Left colon (tissue), 2 donors: ENCODE measurements at regions not wholly inside any gene's neighbourhood (a gene's known extent, or its start where the extent isn't known, plus 50 kb on each side); places are given as distances from the start of the nearest gene placed in this dataset.
A peak's percentile ranks its signal among the peaks of the same experiment; 100 is the strongest.

Source experiments
- ATAC-seq: fragments of 200-7000 bp; cut with Tn5 transposase; one replicate; pipeline ENCODE4 v1.9.1; 2020; ENCODE audit warnings: mild to moderate bottlenecking, moderate library complexity
- DNase-seq, 2 donors: peaks; one replicate each; pipeline ENCODE4 v3.0.0-alpha.2; 2020
- intact Hi-C, 2 donors: fragments of 100-400 bp; cut with DNase I in 1 of 2; cut with micrococcal nuclease in 1 of 2; formaldehyde crosslinking; loops; one replicate each; pipeline versions ENCODE4 v1.11.2 to v1.14.0; 2022; cut with DNase I, micrococcal nuclease
- donor health status: DM: no; HTN: no; CAD: no.
- donor health status: DM: yes; HTN: yes; CAD: no.

- ATAC-seq (no peak), DNase-seq (no peak)
- intact Hi-C loops: no loop called here
These were observed 78.3 kb upstream of the RGMA start for GRCh38 chr15:93167291-93167690.

GRCh38 chr15:93166675-93167074, 77.7 kb upstream of the RGMA start:
- ATAC-seq (no peak), DNase-seq (no peak)
- intact Hi-C loops: no loop called here

- intact Hi-C loops: no loop called here
- no peak for ATAC-seq
- DNase-seq: no peak
These were observed 76.9 kb upstream of the RGMA start for GRCh38 chr15:93165734-93166470.

- intact Hi-C loops: no loop called here
- DNase-seq (no peak), ATAC-seq (no peak)
These were observed 75.4 kb upstream of the RGMA start for GRCh38 chr15:93164409-93164808.

GRCh38 chr15:93162560-93162959, 73.5 kb upstream of the RGMA start:
- intact Hi-C loops: no loop called here
- ATAC-seq: no peak
- no peak for DNase-seq

- intact Hi-C loops: no loop called here
- ATAC-seq (no peak), DNase-seq (no peak)
These were observed 70.9 kb upstream of the RGMA start for GRCh38 chr15:93159930-93160329.

GRCh38 chr15:93158097-93158900, 69.3 kb upstream of the RGMA start:
- DNase-seq (no peak), ATAC-seq (no peak)
- intact Hi-C loops: no loop called here

- ATAC-seq: no peak
- no peak for DNase-seq
- intact Hi-C loops: no loop called here
These were observed 65.7 kb upstream of the RGMA start for GRCh38 chr15:93154666-93155065.

GRCh38 chr15:93152951-93153350, 63.9 kb upstream of the RGMA start:
- DNase-seq (peak; percentile 11 to 70), ATAC-seq (no peak)
- intact Hi-C loops: no loop called here

- intact Hi-C loops: no loop called here
- DNase-seq (no peak), ATAC-seq (no peak)
These were observed 63.3 kb upstream of the RGMA start for GRCh38 chr15:93152360-93152759.

- no peak for DNase-seq
- ATAC-seq: no peak
These were observed 62.2 kb upstream of the RGMA start for GRCh38 chr15:93150910-93151881.

GRCh38 chr15:93146601-93147000, 57.6 kb upstream of the RGMA start:
- ATAC-seq: no peak
- intact Hi-C loops: no loop called here
- no peak for DNase-seq

More at GRCh38 chr15:93150910-93151881, 62.2 kb upstream of the RGMA start:
- intact Hi-C loops: no loop called here

- intact Hi-C loops: no loop called here
- no peak for DNase-seq
- ATAC-seq: no peak
These were observed 57.2 kb upstream of the RGMA start for GRCh38 chr15:93146196-93146595.

- ATAC-seq (no peak), DNase-seq (no peak)
- intact Hi-C loops: no loop called here
These were observed 55.6 kb upstream of the RGMA start for GRCh38 chr15:93144463-93145236.

GRCh38 chr15:93143186-93143585, 54.2 kb upstream of the RGMA start:
- intact Hi-C loops: no loop called here
- DNase-seq (no peak), ATAC-seq (no peak)

GRCh38 chr15:93141371-93141794, 52.4 kb upstream of the RGMA start:
- intact Hi-C loops: no loop called here

GRCh38 chr15:93139436-93139835, 50.4 kb upstream of the RGMA start:
- ATAC-seq (no peak), DNase-seq (no peak)
- intact Hi-C loops: no loop called here

More at GRCh38 chr15:93141371-93141794, 52.4 kb upstream of the RGMA start:
- ATAC-seq (no peak), DNase-seq (no peak)

GRCh38 chr15:93138681-93139250, 49.8 kb upstream of the RGMA start:
- no peak for DNase-seq
- intact Hi-C loops: no loop called here
- no peak for ATAC-seq
